ENCODE measurements at regions not wholly inside any gene's neighbourhood (a gene's known extent, or its start where the extent isn't known, plus 50 kb on each side); places are given as distances from the start of the nearest gene placed in this dataset.

DNA sequence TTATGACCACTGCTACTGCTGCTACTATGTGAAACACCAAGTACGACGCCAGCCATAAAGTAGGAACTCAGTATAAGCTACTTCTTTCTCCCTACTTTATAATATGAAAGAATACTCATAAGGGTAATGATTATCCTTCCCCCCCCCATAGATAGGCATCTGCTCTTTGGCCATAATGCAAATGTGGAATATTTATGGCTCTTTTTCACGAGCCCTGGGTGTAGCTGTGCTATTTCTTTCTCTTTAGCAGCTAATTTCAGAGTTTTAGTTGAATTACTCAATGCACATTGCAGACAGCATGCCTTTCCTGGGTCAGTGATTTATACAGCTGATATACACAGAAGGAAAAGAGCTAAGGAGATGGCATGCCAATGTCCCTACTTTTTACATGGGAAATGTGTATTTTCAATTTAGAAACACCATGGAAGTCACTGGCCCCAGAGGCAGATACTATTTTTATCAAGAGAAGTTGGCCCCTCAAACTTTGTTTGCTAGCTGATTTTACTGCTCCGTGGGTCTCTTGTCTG lies 234.1 kb upstream of the KIAA1217 start:
- TF ChIP-seq CTCF (conservative IDR thresholded peaks at IDR 0.05; ENCODE audit: low read length) (no peak), EZH2phosphoT487 (IDR thresholded peaks at IDR 0.05; ENCODE audit: borderline replicate concordance, low read depth, low read length) (no peak)

All from OCI-LY7 (cell line).